Nephron (organoid): ENCODE measurements at regions not wholly inside any gene's neighbourhood (a gene's known extent, or its start where the extent isn't known, plus 50 kb on each side); places are given as distances from the start of the nearest gene placed in this dataset.

ENCODE experiments used
- H3K27ac Mint-ChIP-seq, 3 experiments: 2 replicates each; pipeline ENCODE4 v1.8.0; 2020; ENCODE audit warnings: mixed read lengths in 3 of 3, mild to moderate bottlenecking in 2 of 3, moderate library complexity in 1 of 3
- H3K27me3 Mint-ChIP-seq: 2 replicates; pipeline ENCODE4 v1.8.0; 2021; ENCODE audit warnings: low read depth, mild to moderate bottlenecking, moderate library complexity, mixed read lengths
- H3K36me3 Mint-ChIP-seq: 2 replicates; pipeline ENCODE4 v1.8.0; 2020; ENCODE audit warnings: low read depth, mixed read lengths
- H3K4me1 Mint-ChIP-seq: 2 replicates; pipeline ENCODE4 v1.8.0; 2020; ENCODE audit warnings: mixed read lengths
- H3K4me3 Mint-ChIP-seq, 3 experiments: 2 replicates each; pipeline ENCODE4 v1.8.0; 2020; ENCODE audit warnings: mild to moderate bottlenecking in 3 of 3, mixed read lengths in 3 of 3, moderate library complexity in 2 of 3
- H3K9me3 Mint-ChIP-seq: 2 replicates; pipeline ENCODE4 v1.8.0; 2020; ENCODE audit warnings: mixed read lengths
- CTCF ChIP-seq, 3 experiments: fragments of 200-600 bp; sonication (generic); IDR thresholded peaks; one replicate each; pipeline ENCODE4 v1.5.0; 2021; ENCODE audit warnings: antibody characterized with exemption in 3 of 3; ENCODE audit not compliant: unreplicated experiment in 3 of 3

DNA sequence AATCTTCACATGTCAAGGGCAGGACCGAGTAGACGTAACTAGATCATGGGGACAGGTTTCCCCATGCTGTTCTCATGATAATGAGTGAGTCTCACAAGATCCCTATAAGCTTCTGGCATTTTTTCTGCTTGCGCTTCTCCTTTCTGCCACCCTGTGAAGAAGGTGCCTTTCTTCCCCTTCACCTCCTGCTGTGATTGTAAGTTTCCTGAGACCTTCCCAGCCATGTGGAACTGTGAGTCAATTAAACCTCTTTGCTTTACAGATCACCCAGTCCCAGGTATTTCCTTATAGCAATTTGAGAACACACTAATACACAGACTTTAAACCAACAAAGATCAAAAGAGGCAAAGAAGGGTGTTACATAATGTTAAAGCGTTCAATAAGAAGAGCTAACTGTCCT is 156.6 kb upstream of the UBE2E2 start:
- H3K4me1 Mint-ChIP-seq: no peaks in the 10 kb centered on the region
- H3K4me3 Mint-ChIP-seq: no peak overlapping the region
- H3K27ac Mint-ChIP-seq: no peak overlapping the region
- peaks cover 36% of the 10 kb centered on the region for H3K9me3 Mint-ChIP-seq
- TF ChIP-seq CTCF (IDR thresholded peaks at IDR 0.05; ENCODE audit: unreplicated experiment in 3 of 3): no peak
- H3K36me3 Mint-ChIP-seq: peaks cover 8% of the 10 kb centered on the region
- H3K27me3 Mint-ChIP-seq: peaks cover 4% of the 10 kb centered on the region

DNA sequence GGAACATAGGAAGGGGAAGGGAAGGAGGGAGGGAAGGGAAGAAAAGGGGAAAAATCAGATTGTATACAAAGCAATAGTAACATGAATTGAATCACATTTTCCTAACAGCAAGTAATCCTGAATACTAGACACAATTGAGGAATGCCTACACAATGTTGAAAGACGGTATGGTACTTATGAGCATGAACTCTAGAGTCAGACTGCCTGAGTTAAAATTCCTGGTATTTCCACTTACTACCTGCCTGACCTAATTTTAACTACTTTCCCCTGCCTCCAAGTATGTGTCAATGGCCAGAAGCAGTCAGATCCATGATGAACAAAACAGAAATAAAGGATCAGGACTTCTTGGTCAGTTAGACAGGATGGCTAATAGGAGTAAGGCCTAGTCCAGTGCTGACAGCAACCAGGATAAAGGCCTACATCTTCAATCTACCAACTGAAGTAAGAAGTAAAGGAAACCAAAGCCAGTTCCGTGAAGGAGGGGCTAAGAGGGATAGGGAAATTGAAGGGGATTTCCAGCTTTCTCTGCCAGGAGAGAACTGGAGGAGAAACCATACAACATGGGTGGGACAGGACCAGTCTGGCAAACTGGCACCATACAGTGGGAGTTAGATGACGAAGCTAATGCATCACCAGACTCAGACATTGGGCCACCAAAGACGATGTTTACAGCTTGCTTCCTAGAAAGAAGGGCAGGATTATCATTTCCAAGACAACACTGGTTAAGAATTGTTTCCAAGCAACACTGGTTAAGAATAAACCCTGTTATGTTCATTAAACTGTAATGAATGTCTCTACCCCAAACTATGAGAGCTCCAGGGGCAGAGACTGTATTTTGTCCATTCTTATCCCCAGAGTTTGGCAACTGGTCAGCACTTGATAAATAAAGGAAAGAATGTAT is 151.6 kb upstream of the UBE2E2 start:
- peaks cover 4% of the 10 kb centered on the region for H3K36me3 Mint-ChIP-seq
- H3K9me3 Mint-ChIP-seq: peaks cover 18% of the 10 kb centered on the region
- no peaks in the 10 kb centered on the region for H3K4me1 Mint-ChIP-seq
- TF ChIP-seq CTCF (IDR thresholded peaks at IDR 0.05; ENCODE audit: unreplicated experiment in 3 of 3): no peak
- no peak overlapping the region for H3K4me3 Mint-ChIP-seq
- H3K27ac Mint-ChIP-seq: no peak overlapping the region
- H3K27me3 Mint-ChIP-seq: no peaks in the 10 kb centered on the region

- no peaks in the 10 kb centered on the region for H3K4me1 Mint-ChIP-seq
Measured at GRCh38 chr3:23052208-23052607, 150.9 kb upstream of the UBE2E2 start.

DNA sequence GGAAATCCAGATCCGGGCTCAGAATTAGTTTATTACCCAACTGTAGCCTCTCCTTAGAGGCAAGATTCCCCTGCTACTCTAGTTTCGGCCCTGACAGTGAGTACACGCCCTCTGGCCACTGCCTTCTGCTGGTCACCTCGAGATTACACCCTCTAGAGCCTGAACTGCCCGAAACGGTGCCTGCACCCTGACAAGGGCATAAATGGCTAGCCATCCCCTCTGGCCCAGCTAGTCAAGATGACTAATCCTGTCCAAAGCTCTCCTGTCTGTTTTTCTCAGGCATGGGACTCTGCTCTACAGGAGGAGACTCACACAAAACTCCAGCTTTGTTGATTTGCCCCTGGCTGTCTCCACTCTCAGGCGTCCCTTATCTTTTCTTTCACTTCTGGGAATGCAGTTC is 150.5 kb upstream of the UBE2E2 start:
- H3K36me3 Mint-ChIP-seq: no peaks in the 10 kb centered on the region

More at GRCh38 chr3:23052208-23052607, 150.9 kb upstream of the UBE2E2 start:
- H3K36me3 Mint-ChIP-seq: peaks cover 3% of the 10 kb centered on the region
- H3K4me3 Mint-ChIP-seq: no peak overlapping the region
- H3K27me3 Mint-ChIP-seq: no peaks in the 10 kb centered on the region
- H3K27ac Mint-ChIP-seq: no peak overlapping the region
- TF ChIP-seq CTCF (IDR thresholded peaks at IDR 0.05; ENCODE audit: unreplicated experiment in 3 of 3): no peak
- H3K9me3 Mint-ChIP-seq: peaks cover 15% of the 10 kb centered on the region

DNA sequence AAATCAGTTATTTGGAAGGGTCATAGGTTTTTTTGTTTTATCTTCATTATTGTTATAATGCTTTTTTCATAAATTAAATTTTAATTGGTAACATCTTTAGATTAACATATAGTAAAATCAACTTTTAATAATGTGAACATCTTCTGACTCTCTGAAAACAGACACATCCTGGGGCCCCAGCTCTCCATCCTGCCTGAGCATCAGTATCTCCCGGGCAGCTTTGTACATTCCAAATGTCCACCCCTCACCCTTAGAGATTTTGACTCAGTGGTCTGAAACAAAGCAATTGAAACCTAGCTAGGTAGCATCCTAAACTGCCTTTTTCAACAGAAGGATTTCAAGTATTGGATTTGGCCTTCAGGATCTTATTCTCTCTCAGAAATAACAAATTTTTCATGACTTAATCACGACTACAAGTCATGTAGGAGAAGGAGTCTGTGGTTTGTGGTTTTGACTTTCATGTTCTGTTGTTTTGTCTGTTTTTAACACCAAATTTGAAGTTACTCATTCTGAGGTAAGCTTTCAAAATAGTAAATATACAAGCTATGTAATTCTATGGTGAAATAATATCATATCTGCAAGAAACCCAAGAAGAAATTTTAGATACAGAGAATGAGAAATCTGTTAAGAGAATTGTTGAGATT is 147.3 kb upstream of the UBE2E2 start:
- Mint-ChIP-seq H3K27me3 (no peaks in the 10 kb centered on the region), H3K9me3 (peaks cover 18% of the 10 kb centered on the region), H3K27ac (no peak overlapping the region), H3K36me3 (no peaks in the 10 kb centered on the region), H3K4me3 (no peak overlapping the region), H3K4me1 (no peaks in the 10 kb centered on the region)
- no peak for TF ChIP-seq CTCF (IDR thresholded peaks at IDR 0.05; ENCODE audit: unreplicated experiment in 3 of 3)

More for the DNA sequence above, 150.5 kb upstream of the UBE2E2 start:
- no peak for TF ChIP-seq CTCF (IDR thresholded peaks at IDR 0.05; ENCODE audit: unreplicated experiment in 3 of 3)
- H3K9me3 Mint-ChIP-seq: peaks cover 14% of the 10 kb centered on the region
- H3K4me3 Mint-ChIP-seq: no peak overlapping the region
- no peaks in the 10 kb centered on the region for H3K27me3 Mint-ChIP-seq
- H3K4me1 Mint-ChIP-seq: no peaks in the 10 kb centered on the region
- no peak overlapping the region for H3K27ac Mint-ChIP-seq
